ENCODE measurements at regions not wholly inside any gene's neighbourhood (a gene's known extent, or its start where the extent isn't known, plus 50 kb on each side); places are given as distances from the start of the nearest gene placed in this dataset.
A peak's percentile ranks its signal among the peaks of the same experiment; 100 is the strongest.
"Not testable (repeated sequence)": the region's sequence is repeated elsewhere in the genome, so short reads cannot be mapped to it uniquely, and the experiment has no call there.

- DNase-seq (ENCODE audit: low spot score): not testable (repeated sequence)
These were observed 182.3 kb upstream of the DAAM1 start for GRCh38 chr14:59006179-59006578.

GRCh38 chr14:59009967-59010366, 178.5 kb upstream of the DAAM1 start:
- DNase-seq (ENCODE audit: low spot score): no peak

- DNase-seq (ENCODE audit: low spot score): no peak
These were observed 174.7 kb upstream of the DAAM1 start for GRCh38 chr14:59013672-59014298.

GRCh38 chr14:59015482-59015881, 173.0 kb upstream of the DAAM1 start:
- DNase-seq (ENCODE audit: low spot score): no peak

GRCh38 chr14:59017285-59017965, 171.0 kb upstream of the DAAM1 start:
- DNase-seq (ENCODE audit: low spot score): no peak

GRCh38 chr14:59018460-59018859, 170.0 kb upstream of the DAAM1 start:
- no peak for DNase-seq (ENCODE audit: low spot score)

GRCh38 chr14:59018978-59019377, 169.5 kb upstream of the DAAM1 start:
- DNase-seq (ENCODE audit: low spot score): peak; percentile 42

GRCh38 chr14:59020382-59020781, 168.1 kb upstream of the DAAM1 start:
- peak; percentile 37 for DNase-seq (ENCODE audit: low spot score)

- DNase-seq (ENCODE audit: low spot score): peak; percentile 47
These were observed 166.3 kb upstream of the DAAM1 start for GRCh38 chr14:59022144-59022543.

GRCh38 chr14:59026081-59026480, 162.4 kb upstream of the DAAM1 start:
- no peak for DNase-seq (ENCODE audit: low spot score)

- not testable (repeated sequence) for DNase-seq (ENCODE audit: low spot score)
These were observed 161.8 kb upstream of the DAAM1 start for GRCh38 chr14:59026640-59027039.

GRCh38 chr14:59028476-59029202, 159.8 kb upstream of the DAAM1 start:
- DNase-seq (ENCODE audit: low spot score): peak; percentile 76

GRCh38 chr14:59032826-59033225, 155.6 kb upstream of the DAAM1 start:
- no peak for DNase-seq (ENCODE audit: low spot score)

- DNase-seq (ENCODE audit: low spot score): no peak
These were observed 152.3 kb upstream of the DAAM1 start for GRCh38 chr14:59036134-59036533.

GRCh38 chr14:59037086-59037485, 151.4 kb upstream of the DAAM1 start:
- no peak for DNase-seq (ENCODE audit: low spot score)

- DNase-seq (ENCODE audit: low spot score): no peak
These were observed 150.8 kb upstream of the DAAM1 start for GRCh38 chr14:59037620-59038019.

GRCh38 chr14:59038746-59039145, 149.7 kb upstream of the DAAM1 start:
- DNase-seq (ENCODE audit: low spot score): no peak

- DNase-seq (ENCODE audit: low spot score): no peak
These were observed 147.2 kb upstream of the DAAM1 start for GRCh38 chr14:59041308-59041707.

GRCh38 chr14:59044707-59045106, 143.8 kb upstream of the DAAM1 start:
- no peak for DNase-seq (ENCODE audit: low spot score)

GRCh38 chr14:59046746-59047145, 141.7 kb upstream of the DAAM1 start:
- no peak for DNase-seq (ENCODE audit: low spot score)

- DNase-seq (ENCODE audit: low spot score): no peak
These were observed 133.5 kb upstream of the DAAM1 start for GRCh38 chr14:59055006-59055405.

- DNase-seq (ENCODE audit: low spot score): peak; percentile 58
These were observed 132.9 kb upstream of the DAAM1 start for GRCh38 chr14:59055439-59056045.

GRCh38 chr14:59057551-59057950, 130.9 kb upstream of the DAAM1 start:
- no peak for DNase-seq (ENCODE audit: low spot score)
